ENCODE measurements at regions not wholly inside any gene's neighbourhood (a gene's known extent, or its start where the extent isn't known, plus 50 kb on each side); places are given as distances from the start of the nearest gene placed in this dataset.

- DNase-seq (ENCODE audit: low read depth, low spot score) = no peak
Observed at GRCh38 chr5:86879086-86879485, 261.3 kb downstream of the COX7C start.

- DNase-seq (ENCODE audit: low read depth, low spot score) = no peak
Observed at GRCh38 chr5:86880344-86880743, 262.6 kb downstream of the COX7C start.

GRCh38 chr5:86880785-86881492, 263.2 kb downstream of the COX7C start:
- peak; percentile 10 for DNase-seq (ENCODE audit: low read depth, low spot score)

DNA sequence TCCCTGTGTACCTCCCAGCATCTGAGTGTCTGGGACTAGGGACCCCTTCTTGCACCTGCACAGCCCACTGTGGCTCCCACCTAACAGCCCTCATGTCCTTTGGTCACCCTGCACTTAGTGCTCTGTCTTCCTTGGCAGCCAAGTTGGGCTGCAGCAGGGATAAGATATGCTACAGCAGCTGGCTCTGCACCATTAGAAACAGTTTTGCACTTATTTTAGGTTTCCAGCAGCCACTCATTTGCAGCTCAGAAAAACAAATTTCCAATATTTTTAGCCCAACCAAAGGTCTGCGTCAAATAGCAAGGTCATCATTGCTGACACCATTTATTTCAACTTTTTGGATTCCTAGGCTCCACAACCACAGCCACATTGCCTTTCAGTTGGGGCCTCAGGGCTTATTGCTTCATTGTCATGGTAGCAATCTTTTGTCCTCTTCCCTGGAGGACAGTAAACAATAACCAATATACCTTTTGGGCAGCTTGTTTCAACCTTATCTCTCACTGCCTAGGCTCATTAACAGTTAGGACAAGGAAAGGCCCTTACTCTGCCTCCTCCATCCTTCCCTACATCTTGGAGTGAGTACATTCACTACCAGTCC, 263.9 kb downstream of the COX7C start:
- DNase-seq (ENCODE audit: low read depth, low spot score) = no peak

GRCh38 chr5:86884608-86885007, 266.9 kb downstream of the COX7C start:
- no peak for DNase-seq (ENCODE audit: low read depth, low spot score)

GRCh38 chr5:86885011-86885410, 267.3 kb downstream of the COX7C start:
- no peak for DNase-seq (ENCODE audit: low read depth, low spot score)

GRCh38 chr5:86885489-86886230, 267.9 kb downstream of the COX7C start:
- no peak for DNase-seq (ENCODE audit: low read depth, low spot score)

DNA sequence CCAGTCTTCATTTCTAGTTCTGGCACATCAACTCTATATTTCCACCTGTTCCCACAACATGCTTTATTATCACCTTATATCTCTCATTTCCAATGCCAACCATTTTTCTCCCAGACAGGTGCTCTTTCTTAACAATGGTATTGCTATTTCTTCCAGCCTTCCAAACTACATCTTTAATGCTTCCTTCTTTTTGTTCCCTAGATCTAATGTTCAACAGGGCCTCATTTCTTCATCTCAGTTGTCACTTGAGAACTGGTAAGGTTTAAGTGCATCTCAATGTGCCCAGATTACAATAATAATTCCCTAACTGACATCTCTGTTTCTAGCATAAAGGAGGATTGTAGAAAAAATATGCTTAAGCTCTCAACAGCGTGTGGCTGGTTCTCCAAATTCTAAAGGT, 272.6 kb downstream of the COX7C start:
- no peak for DNase-seq (ENCODE audit: low read depth, low spot score)

GRCh38 chr5:86894056-86894455, 276.3 kb downstream of the COX7C start:
- DNase-seq (ENCODE audit: low read depth, low spot score) = no peak

- no peak for DNase-seq (ENCODE audit: low read depth, low spot score)
Observed at GRCh38 chr5:86896916-86897315, 279.2 kb downstream of the COX7C start.

DNA sequence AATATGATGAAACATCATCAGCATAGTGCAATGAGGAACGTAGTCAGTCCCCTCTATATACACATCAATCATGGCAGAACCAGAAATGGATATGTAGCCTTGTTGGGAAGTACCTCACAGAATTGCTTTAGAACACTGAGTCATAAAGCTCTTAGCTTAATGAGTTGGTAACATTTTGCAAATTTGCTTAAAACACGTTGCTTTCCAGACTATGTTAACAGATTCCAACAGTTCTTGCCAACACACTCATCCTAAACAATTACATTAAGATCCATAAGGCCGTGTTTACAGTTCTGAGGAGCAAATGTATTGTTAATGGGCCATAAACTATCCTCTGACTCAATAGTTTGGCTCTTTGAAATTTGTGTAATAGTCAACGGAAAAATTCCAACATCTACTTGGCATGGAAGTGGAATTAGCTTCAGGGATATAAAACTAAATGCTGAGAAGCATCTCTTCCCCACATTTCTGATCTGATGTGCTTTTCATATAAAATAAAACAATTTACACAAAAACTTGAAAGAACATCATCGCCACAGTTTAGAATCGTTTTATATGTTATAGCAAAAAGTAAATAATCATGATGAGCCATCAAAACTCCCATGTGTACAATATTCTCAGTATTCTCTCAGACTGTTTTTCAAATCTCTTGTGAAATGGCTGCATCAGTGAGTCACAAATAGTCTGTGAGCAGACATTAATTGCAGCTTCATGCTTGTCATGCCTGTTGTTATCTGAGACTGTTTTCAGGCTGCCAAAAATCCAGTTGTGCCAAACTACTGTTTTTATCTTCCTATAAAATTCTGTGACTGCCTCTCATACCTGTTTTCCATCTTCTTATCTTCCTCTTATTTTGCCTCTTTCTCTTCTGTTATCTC, 291.9 kb downstream of the COX7C start:
- DNase-seq (ENCODE audit: low read depth, low spot score) = no peak

DNA sequence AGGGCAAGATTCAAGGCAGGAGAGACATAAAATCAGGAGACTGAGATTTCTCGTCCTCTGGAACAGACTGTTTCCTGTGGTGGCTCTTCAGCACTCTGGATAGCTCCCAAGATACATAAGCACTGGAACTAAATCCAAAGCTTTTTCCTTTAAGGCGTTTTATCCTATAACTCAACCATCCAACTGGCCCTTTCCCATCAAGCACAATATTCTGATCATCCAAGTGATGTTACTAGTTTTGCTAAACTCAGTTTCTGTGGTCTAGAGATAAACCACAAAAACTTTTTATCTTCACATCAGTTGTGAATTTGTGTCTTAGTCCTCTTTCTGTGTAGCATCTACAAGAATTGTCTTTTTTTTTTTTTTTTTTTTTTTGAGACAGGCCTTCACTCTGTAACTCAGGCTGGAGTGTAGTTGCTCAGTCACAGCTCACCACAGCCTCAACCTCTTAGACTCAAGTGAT, 299.4 kb downstream of the COX7C start:
- no peak for DNase-seq (ENCODE audit: low read depth, low spot score)

GRCh38 chr5:86918246-86918645, 300.5 kb downstream of the COX7C start:
- no peak for DNase-seq (ENCODE audit: low read depth, low spot score)

- no peak for DNase-seq (ENCODE audit: low read depth, low spot score)
Observed at GRCh38 chr5:86926033-86926432, 308.3 kb downstream of the COX7C start.

- no peak for DNase-seq (ENCODE audit: low read depth, low spot score)
Observed at GRCh38 chr5:86929123-86929766, 311.5 kb downstream of the COX7C start.

- no peak for DNase-seq (ENCODE audit: low read depth, low spot score)
Observed at GRCh38 chr5:86951761-86952160, 315.9 kb upstream of the RASA1 start.

DNA sequence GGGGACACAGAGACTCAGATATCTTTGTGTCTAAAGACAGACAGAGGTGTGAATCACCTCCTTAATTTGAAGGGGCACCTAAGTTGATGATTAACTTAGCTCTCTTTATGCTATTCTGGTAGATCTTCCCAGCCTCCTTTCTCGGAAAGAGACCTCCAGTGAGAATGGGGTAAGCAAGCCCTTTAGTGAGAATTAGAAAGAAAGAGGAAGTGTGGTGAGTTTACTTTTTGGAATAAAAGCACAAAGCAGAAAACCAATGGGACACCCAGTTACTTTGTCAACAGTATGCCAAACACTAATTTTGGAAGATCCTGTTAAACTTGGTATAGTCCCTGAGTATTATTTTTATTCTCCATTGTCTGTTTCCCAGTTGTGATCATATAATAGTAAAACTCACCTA, 302.8 kb upstream of the RASA1 start:
- no peak for DNase-seq (ENCODE audit: low read depth, low spot score)

GRCh38 chr5:86968301-86968753, 299.4 kb upstream of the RASA1 start:
- peak; percentile 28 for DNase-seq (ENCODE audit: low read depth, low spot score)

- DNase-seq (ENCODE audit: low read depth, low spot score) = no peak
Observed at GRCh38 chr5:86970361-86970760, 297.3 kb upstream of the RASA1 start.

DNA sequence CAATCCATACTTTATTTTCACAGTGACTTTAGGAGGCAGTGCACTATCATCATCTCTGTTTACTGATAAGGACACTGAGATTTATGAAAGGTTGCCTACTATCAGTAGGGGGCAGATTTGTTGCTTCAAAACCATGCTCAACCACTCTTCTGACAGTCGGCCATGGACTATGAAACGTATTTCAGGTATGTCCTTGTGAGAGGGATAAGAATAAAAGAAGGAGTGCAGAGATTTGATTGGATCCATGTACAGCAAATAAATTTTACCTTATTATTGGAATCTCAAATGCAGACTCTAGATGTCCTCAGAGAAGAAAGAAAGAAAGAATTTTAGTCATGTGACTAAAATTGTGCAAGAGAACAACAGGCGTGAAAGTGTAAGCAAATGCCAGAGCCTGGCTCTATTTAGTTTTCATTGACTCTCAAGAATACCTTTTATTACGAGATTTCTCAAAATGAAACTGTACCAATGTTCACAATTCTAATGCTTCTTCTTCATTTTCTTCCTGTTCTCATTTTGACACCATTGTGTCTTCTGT, 296.6 kb upstream of the RASA1 start:
- no peak for DNase-seq (ENCODE audit: low read depth, low spot score)

DNA sequence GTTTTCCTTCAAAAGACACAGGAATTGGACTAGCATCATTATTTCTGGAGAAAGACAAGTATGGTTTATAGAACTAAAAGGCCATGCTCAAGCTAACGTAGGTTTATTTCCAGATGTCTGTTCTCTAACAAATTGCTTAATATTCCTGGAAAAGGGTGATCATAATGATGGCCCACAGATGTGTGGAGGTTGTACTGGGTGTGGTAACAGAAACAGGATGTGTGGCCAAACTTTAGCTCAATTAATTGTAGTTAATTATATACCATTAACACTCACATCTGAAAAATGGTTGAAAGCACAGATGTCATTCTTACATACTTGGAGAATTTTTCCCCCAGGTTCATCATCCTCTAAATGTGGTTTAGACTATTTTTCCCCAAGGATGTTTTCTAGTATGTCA, 292.7 kb upstream of the RASA1 start:
- no peak for DNase-seq (ENCODE audit: low read depth, low spot score)

Measured in smooth muscle cell of the brain vasculature (primary cell).